ENCODE measurements at regions not wholly inside any gene's neighbourhood (a gene's known extent, or its start where the extent isn't known, plus 50 kb on each side); places are given as distances from the start of the nearest gene placed in this dataset.

DNA sequence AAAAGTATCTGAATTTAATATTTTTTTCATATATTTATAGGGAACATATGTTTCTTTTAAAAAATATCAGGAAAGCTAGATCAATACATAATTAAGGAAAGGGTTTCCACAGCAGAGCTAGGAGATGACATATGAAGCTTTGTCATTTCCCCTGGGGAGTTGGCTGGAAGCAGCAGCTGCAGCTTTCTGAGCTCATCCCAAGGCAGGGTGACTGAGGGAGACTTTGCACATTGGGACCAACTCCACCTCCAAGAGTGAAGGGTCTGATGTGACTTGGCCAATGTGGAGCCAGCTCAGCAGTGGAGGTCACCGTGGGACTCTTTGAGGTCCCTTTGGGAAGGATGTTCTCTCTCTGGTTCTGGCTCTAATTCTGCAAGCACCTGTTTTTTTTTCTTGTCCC, 315.1 kb downstream of the RDH14 start:
- no peak for DNase-seq

DNA sequence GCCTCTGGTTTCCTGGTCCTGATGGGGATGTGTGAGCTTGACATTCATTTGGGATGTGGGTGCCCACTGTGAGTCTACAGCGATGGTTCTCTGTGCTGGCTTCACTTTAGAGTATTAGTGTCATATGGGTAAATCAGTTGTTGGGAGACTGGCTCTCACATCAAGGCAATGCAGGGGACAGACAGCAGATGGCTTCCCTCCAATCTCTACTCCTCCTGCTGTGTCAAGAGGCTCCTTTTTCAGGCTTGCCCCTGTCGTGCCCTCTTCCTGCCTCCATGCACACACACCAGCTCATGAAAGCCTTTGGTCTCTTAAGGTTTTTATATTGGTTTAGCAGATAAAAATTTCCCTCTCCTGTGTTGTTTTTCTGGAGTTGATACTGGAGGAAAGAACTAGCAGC, 315.6 kb downstream of the RDH14 start:
- DNase-seq: no peak

DNA sequence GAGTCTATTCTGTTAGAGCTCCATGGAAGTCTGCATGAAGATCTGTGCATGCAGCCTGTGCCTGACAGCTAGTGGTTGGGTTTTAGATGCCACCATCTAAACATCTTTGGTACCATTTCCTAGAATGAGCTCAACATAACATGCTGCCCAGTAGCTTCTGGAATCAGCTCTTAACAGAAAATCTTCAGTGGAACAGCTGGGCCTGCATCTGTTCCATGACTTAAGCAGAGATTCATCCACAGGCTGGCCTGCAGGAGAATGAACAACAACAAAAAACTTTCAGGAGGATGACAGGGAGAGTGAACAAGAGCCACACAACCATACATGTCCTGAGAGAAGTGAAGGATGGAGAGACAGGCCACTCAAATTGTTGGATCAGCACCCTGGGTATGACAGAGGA, 316.6 kb downstream of the RDH14 start:
- no peak for DNase-seq

GRCh38 chr2:18242716-18243115, 317.7 kb downstream of the RDH14 start:
- DNase-seq: no peak

- DNase-seq: no peak
Observed at GRCh38 chr2:18238209-18238608, 322.2 kb downstream of the RDH14 start.

DNA sequence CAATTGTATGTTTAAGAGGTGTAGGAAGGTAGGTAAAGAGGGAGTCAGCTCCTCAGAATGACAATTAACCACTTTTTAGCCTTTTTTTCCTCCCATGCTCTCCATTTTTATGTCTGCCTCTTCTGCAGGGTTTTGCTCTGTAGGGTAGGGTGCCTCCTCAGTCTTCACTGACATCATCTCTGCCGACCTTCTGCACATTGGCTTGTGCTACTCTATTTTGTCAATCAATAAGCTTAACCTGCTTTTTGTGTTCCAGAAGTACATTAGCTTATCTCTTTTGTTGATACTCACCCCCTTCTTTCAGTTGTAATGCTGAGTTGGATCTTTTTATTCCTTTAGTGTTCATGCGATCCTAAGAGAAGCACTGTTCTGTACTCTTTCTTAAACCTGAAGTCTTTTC, 323.2 kb downstream of the RDH14 start:
- no peak for DNase-seq

- DNase-seq: no peak
Observed at GRCh38 chr2:18232731-18233438, 327.6 kb downstream of the RDH14 start.

DNA sequence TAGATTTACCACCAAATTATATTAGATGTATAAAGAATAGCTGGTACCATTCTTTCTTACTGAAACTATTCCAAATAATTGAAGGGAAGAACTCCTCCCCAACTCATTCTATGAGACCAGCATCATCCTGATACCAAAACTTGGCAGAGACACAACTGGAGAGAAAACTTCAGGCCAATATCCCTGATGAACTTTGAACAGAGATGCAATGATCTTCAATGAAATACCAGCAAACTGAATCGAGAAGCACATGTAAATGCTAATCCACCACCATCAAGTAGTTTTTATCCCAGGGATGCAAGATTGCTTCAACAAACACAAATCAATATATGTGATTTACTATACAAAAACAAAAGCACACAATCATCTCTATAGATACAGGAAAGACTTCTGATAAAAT, 329.8 kb downstream of the RDH14 start:
- DNase-seq: no peak

GRCh38 chr2:18219676-18220075, 340.8 kb downstream of the RDH14 start:
- no peak for DNase-seq

DNA sequence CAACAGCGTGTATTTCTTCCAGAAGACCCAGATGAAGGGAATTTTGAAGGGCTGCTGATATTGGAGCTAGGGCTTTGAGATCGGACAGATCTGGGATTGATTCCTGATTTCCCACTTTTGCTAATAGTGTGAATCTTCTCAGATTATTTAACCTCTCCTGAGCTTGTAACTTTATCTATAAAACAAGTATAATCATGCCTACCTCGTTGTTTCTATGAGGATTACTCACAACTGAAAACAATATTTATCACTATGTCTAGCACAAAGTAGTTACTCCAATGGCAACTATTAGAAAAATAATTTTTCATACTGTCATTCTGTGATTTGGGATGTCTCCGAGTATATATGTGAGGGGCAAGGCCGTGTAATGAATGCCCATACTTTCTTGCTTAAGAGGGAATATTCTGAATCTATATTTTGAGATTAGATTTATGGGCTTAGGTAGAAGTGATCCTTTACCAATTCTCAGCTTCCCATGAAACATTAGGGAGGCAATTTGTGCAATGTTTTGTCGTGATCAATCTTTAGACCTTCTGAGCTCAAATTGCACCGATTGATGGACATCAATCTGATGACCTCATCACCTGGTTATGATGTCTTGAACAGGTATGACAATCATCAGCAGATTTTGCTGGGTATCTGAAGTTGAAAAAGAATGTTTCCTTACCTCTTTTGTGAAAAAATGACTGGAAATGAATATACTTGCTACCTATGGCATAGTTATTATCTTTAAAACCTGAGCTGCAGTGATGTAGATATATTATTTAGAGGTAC, 339.9 kb downstream of the KCNS3 start:
- DNase-seq: no peak

- DNase-seq: no peak
Observed at GRCh38 chr2:18214936-18215335, 336.5 kb downstream of the KCNS3 start.

DNA sequence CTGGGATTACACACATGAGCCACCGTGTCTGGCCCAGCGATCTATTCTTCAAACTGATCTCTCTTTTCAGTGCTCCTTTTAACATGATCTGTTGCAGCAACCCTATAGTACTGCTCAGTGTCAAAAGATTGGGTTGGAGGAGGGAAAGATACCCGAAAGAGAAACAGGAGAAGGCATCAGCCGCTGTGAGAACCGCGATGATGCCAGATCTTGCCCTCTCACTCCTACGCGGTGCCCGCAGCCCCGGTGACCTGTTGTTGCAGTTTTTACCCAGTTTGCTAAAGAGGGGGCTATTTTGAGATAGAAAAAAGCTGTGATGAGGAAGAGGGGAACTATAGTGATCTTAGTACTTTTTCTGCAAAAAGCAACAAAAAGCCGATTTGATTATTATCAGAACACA, 335.5 kb downstream of the KCNS3 start:
- DNase-seq: no peak

- DNase-seq: no peak
Observed at GRCh38 chr2:18209934-18210639, 331.6 kb downstream of the KCNS3 start.

- DNase-seq: no peak
Observed at GRCh38 chr2:18208956-18209355, 330.5 kb downstream of the KCNS3 start.

DNA sequence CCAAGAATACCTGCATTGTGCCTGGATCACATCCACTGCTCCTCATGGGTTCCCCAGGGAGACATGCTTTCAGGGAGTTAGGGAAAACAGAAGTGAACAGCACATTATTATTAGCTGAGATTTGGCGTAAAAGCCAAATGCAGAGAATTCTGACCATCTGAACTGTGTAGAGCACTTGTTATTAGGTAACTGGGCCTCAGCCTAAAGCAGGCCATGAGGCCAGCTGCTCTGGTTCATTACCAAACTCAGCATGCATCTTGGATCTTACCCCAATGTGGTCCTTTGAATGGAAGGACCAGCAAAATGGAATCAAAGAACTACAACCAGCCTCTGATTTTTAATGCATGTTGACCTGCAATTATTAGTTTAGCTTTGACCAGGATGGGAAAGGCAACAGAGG, 322.3 kb downstream of the KCNS3 start:
- DNase-seq: no peak

- DNase-seq: no peak
Observed at GRCh38 chr2:18198677-18199076, 320.2 kb downstream of the KCNS3 start.

GRCh38 chr2:18194161-18194560, 315.7 kb downstream of the KCNS3 start:
- DNase-seq: no peak

GRCh38 chr2:18186816-18187613, 308.5 kb downstream of the KCNS3 start:
- no peak for DNase-seq

- no peak for DNase-seq
Observed at GRCh38 chr2:18182861-18183260, 304.4 kb downstream of the KCNS3 start.

- no peak for DNase-seq
Observed at GRCh38 chr2:18180912-18181311, 302.4 kb downstream of the KCNS3 start.

GRCh38 chr2:18180031-18180610, 301.7 kb downstream of the KCNS3 start:
- DNase-seq: no peak

DNA sequence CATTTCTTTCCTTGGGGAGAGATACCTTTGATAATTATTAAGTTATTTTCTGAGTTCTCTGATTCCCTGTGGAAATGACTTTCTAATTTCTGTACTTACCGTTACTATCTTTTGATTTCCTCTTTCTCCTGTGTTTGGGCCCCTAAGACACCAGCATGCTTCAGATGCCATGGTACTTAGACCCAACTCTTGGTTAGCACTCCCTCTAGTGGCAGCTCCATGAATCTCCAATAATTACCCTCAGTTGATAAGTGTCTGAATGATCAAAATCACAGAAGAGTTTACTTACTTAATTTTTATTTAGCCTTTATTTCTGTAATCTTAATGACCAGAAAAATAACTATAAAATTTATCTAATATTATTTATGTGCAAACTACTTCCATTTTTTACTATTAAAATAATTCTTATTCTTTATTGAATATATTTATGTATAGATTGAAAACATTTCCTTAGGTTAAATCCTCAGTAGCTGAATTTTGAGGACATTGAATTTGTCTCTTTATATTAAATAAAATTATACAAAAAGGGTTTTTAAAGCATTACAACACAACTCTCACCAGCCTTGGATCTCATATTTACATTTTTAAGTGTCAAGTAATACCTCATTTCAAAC, 300.4 kb downstream of the KCNS3 start:
- DNase-seq: peak in 1 of 2 experiments; percentile 21
